HepG2 (cell line): ENCODE measurements at regions not wholly inside any gene's neighbourhood (a gene's known extent, or its start where the extent isn't known, plus 50 kb on each side); places are given as distances from the start of the nearest gene placed in this dataset.

Source experiments
- ATAC-seq: fragments of 200-7000 bp; cut with Tn5 transposase; 3 replicates; pipeline ENCODE4 v1.9.1; 2020; ENCODE audit warnings: mild to moderate bottlenecking, moderate library complexity
- BruUV-seq: library from RNA; stranded (reverse); fragments of 400-500 nt; replicated peaks from 2 replicates; lab custom pipeline; 2021; lab: Mats Ljungman, UMichigan
- CTCF ChIA-PET: fragments of 300-600 bp; formaldehyde crosslinking; extraction: SDS; loops from one replicate; lab custom pipeline; 2021; ENCODE audit warnings: low total read pairs, inconsistent platforms, low intra/inter-chr PET ratio; lab: Yijun Ruan, JAX
- POLR2A ChIA-PET: fragments of 350-600 bp; sonication (Branson Sonifier 250); formaldehyde crosslinking; loops from one replicate; lab custom pipeline; 2020; ENCODE audit warnings: antibody characterized with exemption, inconsistent platforms; lab: Yijun Ruan, JAX
- DNase-seq: peaks from one replicate; pipeline ENCODE4 v3.0.0-alpha.2; 2015; ENCODE audit warnings: low spot score
- FAIRE-seq: peaks from 3 replicates; lab custom pipeline; 2011; peaks lifted over from hg19 to GRCh38; lab: Jason Lieb, UNC
- H2AFZ ChIP-seq: one replicate; pipeline ENCODE4 v1.6.1; 2011; ENCODE audit warnings: low read length, inconsistent platforms
- H3K27ac ChIP-seq: fragments of 300-600 bp; 3 replicates; pipeline ENCODE4 v1.8.0; 2011; ENCODE audit warnings: mixed run types, mild to moderate bottlenecking, mixed read lengths, low read length, inconsistent platforms; ENCODE audit not compliant: insufficient read depth; ENCODE audit errors: extremely low read length
- H3K27me3 ChIP-seq, 2 experiments: fragments of 200-600 bp in 1 of 2; 2 replicates in 1 of 2; 3 replicates in 1 of 2; pipeline versions ENCODE4 v1.6.0 to v1.8.0; 2011; ENCODE audit warnings: low read length in 2 of 2, mild to moderate bottlenecking in 2 of 2, moderate library complexity in 2 of 2, inconsistent platforms in 1 of 2; ENCODE audit not compliant: insufficient read depth in 2 of 2, control insufficient read depth in 1 of 2
- H3K36me3 ChIP-seq, 2 experiments: fragments of 200-600 bp in 1 of 2; replicated peaks in 1 of 2; 2 replicates in 1 of 2; 3 replicates in 1 of 2; pipeline versions ENCODE4 v1.5.1 to v1.8.0; 2011; ENCODE audit warnings: low read length in 2 of 2, inconsistent platforms in 1 of 2; ENCODE audit not compliant: insufficient read depth in 2 of 2, control insufficient read depth in 1 of 2
- H3K4me1 ChIP-seq: 2 replicates; pipeline ENCODE4 v1.5.1; 2012; ENCODE audit warnings: low read length, inconsistent platforms; ENCODE audit not compliant: insufficient read depth
- H3K4me2 ChIP-seq: 2 replicates; pipeline ENCODE4 v1.6.0; 2011; ENCODE audit warnings: low read depth, low read length, inconsistent platforms
- H3K4me3 ChIP-seq, 3 experiments: fragments of 200-600 bp in 1 of 3; sonication (generic), shearing (Covaris generic) in 1 of 3; replicated peaks in 1 of 3; 2 replicates each; pipeline ENCODE4 v1.5.1; 2011 to 2016; ENCODE audit warnings: low read length in 3 of 3, inconsistent platforms in 2 of 3, low read depth in 2 of 3, mild to moderate bottlenecking in 2 of 3, control low read depth in 1 of 3, mixed read lengths in 1 of 3; ENCODE audit not compliant: insufficient read depth in 1 of 3
- H3K79me2 ChIP-seq: one replicate; pipeline ENCODE4 v1.6.1; 2011; ENCODE audit warnings: low read length, inconsistent platforms; ENCODE audit not compliant: insufficient read depth
- H3K9ac ChIP-seq: 2 replicates; pipeline ENCODE4 v1.6.0; 2011; ENCODE audit warnings: mild to moderate bottlenecking, low read depth, low read length, inconsistent platforms; ENCODE audit not compliant: insufficient read depth
- H3K9me3 ChIP-seq: 2 replicates; pipeline ENCODE4 v1.5.1; 2012; ENCODE audit warnings: mild to moderate bottlenecking, low read length
- H4K20me1 ChIP-seq: 2 replicates; pipeline ENCODE4 v1.6.0; 2011; ENCODE audit warnings: inconsistent platforms, mild to moderate bottlenecking, low read length, moderate library complexity; ENCODE audit not compliant: insufficient read depth
- LCORL ChIP-seq, 2 experiments: fragments of 450-650 bp in 1 of 2; sonication (generic) in 1 of 2; formaldehyde crosslinking in 1 of 2; IDR thresholded peaks; 2 replicates each; pipeline versions ENCODE4 v1.5.0 to v1.6.1; 2017 to 2020; ENCODE audit warnings: antibody characterized with exemption in 1 of 2, missing genetic modification reagents in 1 of 2
- MAFK ChIP-seq, 2 experiments: IDR thresholded peaks in 1 of 2; conservative IDR thresholded peaks in 1 of 2; 2 replicates each; pipeline ENCODE4 v1.6.1; 2011; ENCODE audit warnings: improper control_type of control experiment in 2 of 2, low read length in 2 of 2
- MZF1 ChIP-seq: sonication (generic); formaldehyde crosslinking; IDR thresholded peaks from 2 replicates; pipeline ENCODE4 v1.8.1; 2023; ENCODE audit warnings: mild to moderate bottlenecking, missing genetic modification reagents, borderline replicate concordance
- RCOR2 ChIP-seq: IDR thresholded peaks from 2 replicates; pipeline ENCODE4 v1.6.1; 2016; ENCODE audit warnings: missing biosample characterization, missing genetic modification reagents
- ZC3H13 ChIP-seq: sonication (generic); formaldehyde crosslinking; IDR thresholded peaks from 2 replicates; pipeline ENCODE4 v1.8.1; 2023; ENCODE audit warnings: mild to moderate bottlenecking, missing genetic modification reagents, moderate library complexity
- WGBS: methylation state at CpG from one replicate; pipeline ENCODE4 v1.1.6; 2017; ENCODE audit warnings: low lambda C conversion rate; 5-methylcytosine and 5-hydroxymethylcytosine counted together
- in situ Hi-C: cut with HindIII; loops from 2 replicates; pipeline ENCODE4 v1.10.0; 2017; ENCODE audit warnings: low pct_unique_long_range_greater_than_20kb; ENCODE audit not compliant: extremely low pct_ligation_motif_present
- intact Hi-C: fragments of 100-400 bp; cut with micrococcal nuclease; formaldehyde crosslinking; loops from one replicate; pipeline ENCODE4 v1.10.0; 2022; ENCODE audit not compliant: unreplicated experiment
- TF ChIP-seq, protein P1 (sequence below): sonication (generic); formaldehyde crosslinking; IDR thresholded peaks from 2 replicates; pipeline ENCODE4 v1.5.0; 2020; ENCODE audit warnings: missing genetic modification reagents
- TF ChIP-seq, protein P2 (sequence below): sonication (generic); formaldehyde crosslinking; IDR thresholded peaks from 2 replicates; pipeline ENCODE4 v1.4.0; 2020; ENCODE audit warnings: missing genetic modification reagents, low read depth, mild to moderate bottlenecking, borderline replicate concordance
- TF ChIP-seq, protein P3 (sequence below): sonication (generic); formaldehyde crosslinking; IDR thresholded peaks from 2 replicates; pipeline ENCODE4 v1.5.1; 2020; ENCODE audit warnings: mild to moderate bottlenecking, missing genetic modification reagents, borderline replicate concordance

DNA sequence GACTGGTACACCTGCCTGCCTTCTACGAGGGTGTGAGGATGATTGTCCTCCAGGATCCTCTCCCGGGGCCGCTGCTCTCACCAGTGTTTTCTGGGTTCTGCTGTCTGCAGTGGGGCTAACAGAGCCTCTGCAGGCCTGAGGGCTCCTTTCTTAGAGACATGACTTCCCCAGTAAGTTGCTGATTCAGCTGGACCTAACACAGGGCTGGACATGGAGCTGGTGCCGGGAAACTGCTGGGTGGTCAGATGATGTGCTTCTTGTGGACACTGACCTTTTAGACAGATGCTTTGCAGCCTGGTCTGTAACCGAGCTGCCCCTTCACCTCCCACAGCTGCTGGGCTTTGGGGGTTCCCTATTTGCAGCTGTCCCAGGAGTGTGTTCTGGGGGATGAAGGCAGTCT is 71.5 kb downstream of the FOXL1 start:
- TF ChIP-seq ZC3H13 = no peak
- TF ChIP-seq, protein P1, sequence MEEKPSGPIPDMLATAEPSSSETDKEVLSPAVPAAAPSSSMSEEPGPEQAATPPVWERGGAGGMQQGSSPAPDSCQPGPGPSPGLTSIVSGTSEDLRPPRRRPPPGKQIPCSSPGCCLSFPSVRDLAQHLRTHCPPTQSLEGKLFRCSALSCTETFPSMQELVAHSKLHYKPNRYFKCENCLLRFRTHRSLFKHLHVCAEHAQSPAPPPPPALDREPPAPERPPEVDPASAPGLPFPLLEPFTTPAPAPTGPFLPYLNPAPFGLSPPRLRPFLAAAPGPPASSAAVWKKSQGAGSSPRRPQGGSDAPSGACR (CRISPR knock-in tag) = no peak
- TF ChIP-seq, protein P2, sequence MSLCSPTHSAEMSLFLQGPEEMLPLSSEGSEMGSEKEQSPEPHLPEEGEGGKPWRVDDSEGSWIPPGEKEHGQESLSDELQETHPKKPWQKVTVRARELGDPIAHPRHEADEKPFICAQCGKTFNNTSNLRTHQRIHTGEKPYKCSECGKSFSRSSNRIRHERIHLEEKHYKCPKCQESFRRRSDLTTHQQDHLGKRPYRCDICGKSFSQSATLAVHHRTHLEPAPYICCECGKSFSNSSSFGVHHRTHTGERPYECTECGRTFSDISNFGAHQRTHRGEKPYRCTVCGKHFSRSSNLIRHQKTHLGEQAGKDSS (CRISPR knock-in tag) = no peak
- no peak for TF ChIP-seq LCORL (IDR thresholded peaks at IDR 0.05)
- TF ChIP-seq LCORL (CRISPR knock-in tag; IDR thresholded peaks at IDR 0.05) = no peak
- TF ChIP-seq, protein P3, sequence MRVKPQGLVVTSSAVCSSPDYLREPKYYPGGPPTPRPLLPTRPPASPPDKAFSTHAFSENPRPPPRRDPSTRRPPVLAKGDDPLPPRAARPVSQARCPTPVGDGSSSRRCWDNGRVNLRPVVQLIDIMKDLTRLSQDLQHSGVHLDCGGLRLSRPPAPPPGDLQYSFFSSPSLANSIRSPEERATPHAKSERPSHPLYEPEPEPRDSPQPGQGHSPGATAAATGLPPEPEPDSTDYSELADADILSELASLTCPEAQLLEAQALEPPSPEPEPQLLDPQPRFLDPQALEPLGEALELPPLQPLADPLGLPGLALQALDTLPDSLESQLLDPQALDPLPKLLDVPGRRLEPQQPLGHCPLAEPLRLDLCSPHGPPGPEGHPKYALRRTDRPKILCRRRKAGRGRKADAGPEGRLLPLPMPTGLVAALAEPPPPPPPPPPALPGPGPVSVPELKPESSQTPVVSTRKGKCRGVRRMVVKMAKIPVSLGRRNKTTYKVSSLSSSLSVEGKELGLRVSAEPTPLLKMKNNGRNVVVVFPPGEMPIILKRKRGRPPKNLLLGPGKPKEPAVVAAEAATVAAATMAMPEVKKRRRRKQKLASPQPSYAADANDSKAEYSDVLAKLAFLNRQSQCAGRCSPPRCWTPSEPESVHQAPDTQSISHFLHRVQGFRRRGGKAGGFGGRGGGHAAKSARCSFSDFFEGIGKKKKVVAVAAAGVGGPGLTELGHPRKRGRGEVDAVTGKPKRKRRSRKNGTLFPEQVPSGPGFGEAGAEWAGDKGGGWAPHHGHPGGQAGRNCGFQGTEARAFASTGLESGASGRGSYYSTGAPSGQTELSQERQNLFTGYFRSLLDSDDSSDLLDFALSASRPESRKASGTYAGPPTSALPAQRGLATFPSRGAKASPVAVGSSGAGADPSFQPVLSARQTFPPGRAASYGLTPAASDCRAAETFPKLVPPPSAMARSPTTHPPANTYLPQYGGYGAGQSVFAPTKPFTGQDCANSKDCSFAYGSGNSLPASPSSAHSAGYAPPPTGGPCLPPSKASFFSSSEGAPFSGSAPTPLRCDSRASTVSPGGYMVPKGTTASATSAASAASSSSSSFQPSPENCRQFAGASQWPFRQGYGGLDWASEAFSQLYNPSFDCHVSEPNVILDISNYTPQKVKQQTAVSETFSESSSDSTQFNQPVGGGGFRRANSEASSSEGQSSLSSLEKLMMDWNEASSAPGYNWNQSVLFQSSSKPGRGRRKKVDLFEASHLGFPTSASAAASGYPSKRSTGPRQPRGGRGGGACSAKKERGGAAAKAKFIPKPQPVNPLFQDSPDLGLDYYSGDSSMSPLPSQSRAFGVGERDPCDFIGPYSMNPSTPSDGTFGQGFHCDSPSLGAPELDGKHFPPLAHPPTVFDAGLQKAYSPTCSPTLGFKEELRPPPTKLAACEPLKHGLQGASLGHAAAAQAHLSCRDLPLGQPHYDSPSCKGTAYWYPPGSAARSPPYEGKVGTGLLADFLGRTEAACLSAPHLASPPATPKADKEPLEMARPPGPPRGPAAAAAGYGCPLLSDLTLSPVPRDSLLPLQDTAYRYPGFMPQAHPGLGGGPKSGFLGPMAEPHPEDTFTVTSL (CRISPR knock-in tag) = no peak
- TF ChIP-seq MZF1 (CRISPR knock-in tag) = no peak
- TF ChIP-seq MAFK (conservative IDR thresholded peaks at IDR 0.05 in 1 of 2, IDR thresholded peaks at IDR 0.05 in 1 of 2; ENCODE audit: low read length in 2 of 2) = peak; percentile 32 to 43; a peak in 3 of 4 replicates
- TF ChIP-seq RCOR2 = no peak
- no peak overlapping the region for H2AFZ ChIP-seq
- POLR2A ChIA-PET = no interaction called here
- H3K27ac ChIP-seq = no peak overlapping the region
- no peaks in the 10 kb centered on the region for H3K4me1 ChIP-seq
- ATAC-seq (no peak), FAIRE-seq (no peak), DNase-seq (no peak)
- H3K9ac ChIP-seq = no peak overlapping the region
- H4K20me1 ChIP-seq = no peaks in the 10 kb centered on the region
- peaks cover 2 to 37% of the 10 kb centered on the region in 2 experiments; a peak in 4 of 5 replicates for H3K27me3 ChIP-seq
- H3K36me3 ChIP-seq = no peaks in the 10 kb centered on the region
- in situ Hi-C loops (no loop called here), intact Hi-C loops (no loop called here)
- BruUV-seq = no TSS peak
- H3K4me3 ChIP-seq = no peak overlapping the region
- WGBS = 16% methylated on average over 4 of the region's 5 CpGs
- peaks cover 7% of the 10 kb centered on the region; the same call in 1 of the 2 replicates for H3K9me3 ChIP-seq
- CTCF ChIA-PET = no interaction called here
- no peaks in the 10 kb centered on the region for H3K79me2 ChIP-seq
- no peak overlapping the region for H3K4me2 ChIP-seq
